Retinal pigment epithelial cell (primary cell): ENCODE measurements at regions not wholly inside any gene's neighbourhood (a gene's known extent, or its start where the extent isn't known, plus 50 kb on each side); places are given as distances from the start of the nearest gene placed in this dataset.
A peak's percentile ranks its signal among the peaks of the same experiment; 100 is the strongest.

Experiments used
- DNase-seq: peaks from one replicate; pipeline ENCODE4 v3.0.0-alpha.2; 2010; ENCODE audit warnings: low read depth
- H3K4me3 ChIP-seq: 2 replicates; pipeline ENCODE4 v1.5.1; 2011; ENCODE audit warnings: mild to moderate bottlenecking, low read length, control low read depth, moderate library complexity
- TF ChIP-seq, protein P1 (sequence below): conservative IDR thresholded peaks from 2 replicates; pipeline ENCODE4 v1.5.1; 2011; ENCODE audit warnings: low read depth, low read length, control low read depth, inconsistent platforms

DNA sequence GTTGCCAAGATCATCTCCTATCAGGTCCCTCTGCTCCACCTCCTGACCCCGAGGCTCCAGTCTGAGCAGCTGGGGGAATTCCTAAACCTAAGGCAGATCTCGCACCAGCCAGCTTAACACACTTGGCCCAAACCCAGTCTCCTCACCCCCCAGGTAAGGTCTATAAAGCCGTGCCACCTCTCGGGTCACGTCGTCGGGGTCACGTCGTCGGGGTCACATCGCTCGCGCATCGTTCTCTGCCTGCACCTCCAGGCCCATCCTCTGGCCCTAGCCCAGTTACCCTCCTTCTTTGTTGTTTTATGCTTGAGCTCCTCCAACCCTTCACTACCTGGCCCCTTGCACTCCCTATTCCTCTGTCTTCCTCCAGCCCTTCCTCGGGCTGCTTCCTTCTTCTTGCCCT lies 77.2 kb downstream of the CTSL start:
- no peak overlapping the region for H3K4me3 ChIP-seq
- TF ChIP-seq, protein P1, sequence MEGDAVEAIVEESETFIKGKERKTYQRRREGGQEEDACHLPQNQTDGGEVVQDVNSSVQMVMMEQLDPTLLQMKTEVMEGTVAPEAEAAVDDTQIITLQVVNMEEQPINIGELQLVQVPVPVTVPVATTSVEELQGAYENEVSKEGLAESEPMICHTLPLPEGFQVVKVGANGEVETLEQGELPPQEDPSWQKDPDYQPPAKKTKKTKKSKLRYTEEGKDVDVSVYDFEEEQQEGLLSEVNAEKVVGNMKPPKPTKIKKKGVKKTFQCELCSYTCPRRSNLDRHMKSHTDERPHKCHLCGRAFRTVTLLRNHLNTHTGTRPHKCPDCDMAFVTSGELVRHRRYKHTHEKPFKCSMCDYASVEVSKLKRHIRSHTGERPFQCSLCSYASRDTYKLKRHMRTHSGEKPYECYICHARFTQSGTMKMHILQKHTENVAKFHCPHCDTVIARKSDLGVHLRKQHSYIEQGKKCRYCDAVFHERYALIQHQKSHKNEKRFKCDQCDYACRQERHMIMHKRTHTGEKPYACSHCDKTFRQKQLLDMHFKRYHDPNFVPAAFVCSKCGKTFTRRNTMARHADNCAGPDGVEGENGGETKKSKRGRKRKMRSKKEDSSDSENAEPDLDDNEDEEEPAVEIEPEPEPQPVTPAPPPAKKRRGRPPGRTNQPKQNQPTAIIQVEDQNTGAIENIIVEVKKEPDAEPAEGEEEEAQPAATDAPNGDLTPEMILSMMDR, result no peak
- DNase-seq, result no peak

DNA sequence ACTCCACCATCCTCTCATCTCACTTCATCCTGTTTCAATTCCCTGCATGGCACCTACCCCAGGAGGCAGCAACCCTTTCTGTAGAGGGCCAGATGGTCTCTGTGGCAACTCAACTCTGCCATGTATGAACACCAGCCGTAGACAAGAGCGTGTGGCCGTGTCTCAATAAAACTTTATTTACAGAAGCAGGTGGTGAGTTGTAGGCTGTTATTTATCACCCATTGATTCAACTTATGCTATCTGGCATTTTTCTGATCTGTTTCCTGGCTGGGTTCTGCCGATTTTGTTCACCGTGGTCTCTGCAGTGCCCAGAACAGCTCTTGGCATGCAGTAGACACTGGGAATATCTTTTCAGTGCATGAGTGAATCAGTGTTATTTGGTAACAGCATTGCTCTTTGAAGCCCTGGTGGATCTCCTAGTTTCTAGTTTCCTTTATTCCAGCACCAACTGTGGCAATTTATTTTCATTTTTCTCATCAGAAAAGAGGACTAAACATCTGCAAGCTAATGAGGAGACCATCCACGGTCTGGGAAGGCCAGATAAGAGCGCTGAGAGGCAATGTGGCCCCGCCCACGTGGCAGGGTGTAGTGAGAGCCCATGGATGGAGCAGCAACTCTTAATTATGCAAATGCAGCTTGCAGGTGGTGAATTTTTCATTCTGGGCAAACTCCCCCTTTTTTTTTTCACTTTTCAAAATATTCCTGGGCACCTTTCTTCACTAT lies 77.9 kb downstream of the CTSL start:
- no peak overlapping the region for H3K4me3 ChIP-seq
- DNase-seq, result no peak
- TF ChIP-seq, protein P1, result no peak

DNA sequence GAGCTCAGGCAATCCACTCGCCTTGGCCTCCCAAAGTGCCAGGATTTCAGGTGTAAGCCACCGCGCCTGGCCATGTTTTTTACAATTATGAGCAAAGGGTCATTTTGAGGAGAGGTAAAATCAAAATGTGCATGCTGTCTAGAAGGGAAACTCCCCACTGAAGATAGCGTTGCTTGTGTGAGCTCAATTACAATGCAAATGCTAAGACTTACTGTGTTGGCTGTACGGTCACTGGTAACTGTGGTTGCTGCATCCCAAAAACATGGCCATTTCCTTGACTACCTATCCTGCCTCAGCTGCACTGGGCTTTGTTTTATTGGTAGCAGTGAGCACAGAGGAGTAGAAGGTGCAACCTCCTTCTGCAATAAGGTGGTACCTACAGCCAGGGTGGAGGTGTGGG lies 77.4 kb upstream of the SPATA31E1 start:
- TF ChIP-seq, protein P1, result no peak
- H3K4me3 ChIP-seq, result no peak overlapping the region
- DNase-seq, result no peak

DNA sequence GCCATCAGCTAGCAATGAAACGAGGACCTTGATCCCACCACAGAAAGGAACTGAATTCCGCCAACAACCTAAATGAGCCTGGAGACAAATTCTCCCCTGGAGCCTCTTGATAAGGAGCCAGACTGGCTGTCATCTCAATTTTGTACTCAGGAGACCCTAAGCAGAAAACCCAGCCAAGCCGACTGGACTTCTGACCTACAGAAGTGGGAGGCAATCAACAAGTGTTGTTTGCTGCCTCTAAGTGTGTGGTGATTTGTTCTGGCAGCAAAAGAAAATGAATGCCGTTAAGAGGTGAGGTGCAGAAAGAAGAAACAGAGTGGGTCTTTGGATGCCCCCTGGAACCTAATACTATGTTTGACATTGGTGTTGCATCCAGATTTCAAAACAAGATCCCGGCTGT lies 72.7 kb upstream of the SPATA31E1 start:
- TF ChIP-seq, protein P1, result no peak
- DNase-seq, result no peak
- H3K4me3 ChIP-seq, result no peak overlapping the region

DNA sequence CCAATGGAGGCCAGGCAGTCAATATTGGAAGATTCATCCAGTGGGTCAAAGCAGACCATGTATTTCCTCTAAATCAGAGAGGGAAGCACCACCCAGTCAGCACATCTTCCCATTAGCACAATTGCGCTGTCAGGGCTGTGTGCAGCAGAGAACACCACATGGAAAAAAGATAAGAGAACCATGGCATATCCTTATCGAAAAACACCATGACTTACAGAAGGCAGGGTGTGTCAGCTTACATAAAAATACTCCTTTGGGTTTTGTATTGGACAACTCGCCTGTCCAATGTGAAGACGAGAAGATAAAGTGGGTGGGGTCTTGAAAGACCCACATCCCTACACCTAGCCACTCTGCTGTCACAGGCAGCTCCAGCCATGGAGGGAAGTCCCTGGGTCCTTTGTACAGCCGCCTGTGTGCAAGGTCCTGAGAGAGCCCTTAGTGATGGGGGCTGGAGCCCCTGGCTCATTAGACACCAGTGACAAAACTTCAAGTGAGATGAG lies 71.9 kb upstream of the SPATA31E1 start:
- H3K4me3 ChIP-seq, result no peak overlapping the region
- TF ChIP-seq, protein P1, result no peak
- DNase-seq, result no peak

DNA sequence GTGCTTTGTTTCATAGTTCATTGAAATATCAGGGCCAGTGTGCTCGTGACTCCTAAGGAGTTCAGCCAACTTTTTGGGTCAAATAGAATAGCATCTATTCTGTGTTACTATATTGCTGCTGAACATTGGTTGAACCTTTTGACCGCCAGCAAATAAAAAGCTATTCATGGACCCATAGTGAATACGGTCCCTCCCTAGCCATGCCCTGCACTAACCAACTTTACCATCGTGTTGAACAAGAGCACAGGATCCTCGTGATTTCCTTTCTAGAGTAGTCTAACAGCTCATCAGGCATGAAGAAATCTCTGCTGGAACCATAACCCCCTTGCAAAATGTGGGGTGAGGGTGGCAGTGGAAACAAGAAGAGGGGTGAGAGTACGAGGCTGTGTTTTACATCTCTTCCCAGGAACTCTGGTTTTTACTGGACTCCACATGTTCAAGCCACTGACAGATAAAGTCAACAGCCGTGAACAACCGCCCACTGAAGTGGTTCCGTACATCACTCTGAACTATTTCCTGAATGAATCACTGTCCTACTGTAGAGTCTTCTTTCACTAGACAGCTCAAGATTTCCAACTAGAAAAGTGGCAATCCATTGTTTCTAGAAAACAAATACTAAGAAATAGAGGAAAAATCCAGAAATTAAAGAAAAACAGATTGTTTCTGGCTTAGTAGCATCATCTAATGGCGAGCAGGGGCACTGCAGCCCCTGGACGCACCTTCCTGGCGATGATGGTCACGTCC lies 70.1 kb upstream of the SPATA31E1 start:
- no peak for DNase-seq
- TF ChIP-seq, protein P1, result peak; percentile 100
- H3K4me3 ChIP-seq, result no peak overlapping the region

DNA sequence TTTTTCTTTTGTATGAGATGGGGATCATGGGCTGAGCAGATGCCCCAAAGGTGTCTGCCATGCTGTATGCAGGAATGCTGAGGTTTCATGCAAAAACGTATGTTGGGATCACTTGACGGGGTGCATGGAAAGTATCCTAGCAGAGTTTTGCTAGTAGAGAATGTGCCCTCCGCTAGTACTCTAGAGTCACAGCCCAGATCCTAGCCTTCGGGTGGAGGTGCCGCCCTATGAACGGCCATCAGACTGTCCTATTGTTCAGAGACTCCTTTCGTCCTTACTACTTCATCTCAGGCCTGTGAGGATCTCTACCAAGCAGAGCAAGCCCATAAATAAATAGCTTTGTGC lies 69.6 kb upstream of the SPATA31E1 start:
- TF ChIP-seq, protein P1, result no peak
- no peak overlapping the region for H3K4me3 ChIP-seq

More for the DNA sequence above, 69.6 kb upstream of the SPATA31E1 start:
- no peak for DNase-seq
